ENCODE measurements at regions not wholly inside any gene's neighbourhood (a gene's known extent, or its start where the extent isn't known, plus 50 kb on each side); places are given as distances from the start of the nearest gene placed in this dataset.

- no peak overlapping the region for H3K23ac ChIP-seq (ENCODE audit: low read depth, low read length)
- no peak overlapping the region for H2BK20ac ChIP-seq (ENCODE audit: low read depth, low read length)
- no peak overlapping the region for H3K4ac ChIP-seq (ENCODE audit: low read depth, low read length)
- dilution Hi-C loops (cut with HindIII; ENCODE audit: low sequenced_read_pairs, unreplicated experiment): no loop called here
- in situ Hi-C loops (cut with MboI; ENCODE audit: low sequenced_read_pairs): no loop called here
- H3K9ac ChIP-seq (ENCODE audit: low read depth, low read length): no peak overlapping the region
- no peak for TF ChIP-seq ELK1 (IDR thresholded peaks at IDR 0.05; ENCODE audit: borderline replicate concordance, low read depth, low read length)
- no peak for TF ChIP-seq CEBPB (IDR thresholded peaks at IDR 0.05; ENCODE audit: low read depth, low read length)
- TF ChIP-seq POLR2A (IDR thresholded peaks at IDR 0.05; ENCODE audit: low read depth, low read length): no peak
- no peak for TF ChIP-seq MAZ (IDR thresholded peaks at IDR 0.05; ENCODE audit: borderline replicate concordance, low read depth, low read length)
- TF ChIP-seq BHLHE40 (IDR thresholded peaks at IDR 0.05; ENCODE audit: low read depth, low read length): no peak
- no peak for TF ChIP-seq MAFK (IDR thresholded peaks at IDR 0.05; ENCODE audit: low read depth, low read length)
- no peak for TF ChIP-seq FOS (IDR thresholded peaks at IDR 0.05; ENCODE audit: low read depth, low read length)
- no peaks in the 10 kb centered on the region for H3K79me1 ChIP-seq (ENCODE audit: low read depth in 1 of 2, low read length in 2 of 2)
- H2BK15ac ChIP-seq (ENCODE audit: low read depth, low read length): no peak overlapping the region
- CTCF ChIA-PET: no interaction called here
- 92% methylated on average over 2 of the region's 3 CpGs; no CpG with 5 or more reads in 1 of the 2 experiments for WGBS, 2 experiments (ENCODE audit: extremely low coverage in 2 of 2, insufficient read length in 1 of 2)
- no peaks in the 10 kb centered on the region for H3K9me3 ChIP-seq (ENCODE audit: control insufficient read depth, insufficient read depth, low read length)
- no peak overlapping the region for H2AK9ac ChIP-seq (replicated peaks; ENCODE audit: low read depth, low read length, poor library complexity)
- no peak overlapping the region for H3K56ac ChIP-seq (ENCODE audit: extremely low read depth, insufficient read depth, low read length)
- intact Hi-C loops (cut with micrococcal nuclease): no loop called here
- H2AK5ac ChIP-seq (ENCODE audit: low read depth, low read length): no peak overlapping the region
- H4K20me1 ChIP-seq (ENCODE audit: insufficient read depth, low read length): no peaks in the 10 kb centered on the region
- no peak overlapping the region for H2BK5ac ChIP-seq (ENCODE audit: low read depth, low read length, poor library complexity, severe bottlenecking)
- H2BK120ac ChIP-seq (ENCODE audit: low read depth, low read length): no peak overlapping the region
- no peak overlapping the region for H3K4me2 ChIP-seq (ENCODE audit: low read depth, low read length)
- H2AFZ ChIP-seq (replicated peaks; ENCODE audit: low read length, poor library complexity): no peak overlapping the region
- no peaks in the 10 kb centered on the region for H3K4me1 ChIP-seq (ENCODE audit: control insufficient read depth, insufficient read depth, low read length)
- BruUV-seq (replicated peaks): no TSS peak
- no peak overlapping the region for H4K8ac ChIP-seq (ENCODE audit: low read depth in 2 of 2, low read length in 2 of 2)
- H3K27me3 ChIP-seq (ENCODE audit: control insufficient read depth, insufficient read depth, low read length): no peaks in the 10 kb centered on the region
- H3K4me3 ChIP-seq (ENCODE audit: insufficient read depth, low read depth, low read length): no peak overlapping the region
- H3K18ac ChIP-seq (ENCODE audit: low read depth, low read length): no peak overlapping the region
- H4K91ac ChIP-seq (ENCODE audit: insufficient read depth, low read depth, low read length): no peak overlapping the region
- H3K36me3 ChIP-seq (ENCODE audit: control insufficient read depth, insufficient read depth, low read length): no peaks in the 10 kb centered on the region
- no peak overlapping the region for H4K5ac ChIP-seq (ENCODE audit: low read depth, low read length)
- no peaks in the 10 kb centered on the region for H3K9me1 ChIP-seq (ENCODE audit: insufficient read depth, low read length)
- POLR2A ChIA-PET (ENCODE audit: unreplicated experiment): no interaction called here
- H3K27ac ChIP-seq (ENCODE audit: insufficient read depth, low read length): no peak overlapping the region
- DNase-seq (no peak), ATAC-seq (ENCODE audit: low read depth) (no peak)
- H3K14ac ChIP-seq (replicated peaks; ENCODE audit: low read depth, low read length): no peak overlapping the region
Measured at GRCh38 chr12:84730561-84731162, 181.9 kb downstream of the SLC6A15 start.

All from IMR-90 (cell line).